Brain pericyte (primary cell): ENCODE measurements at regions not wholly inside any gene's neighbourhood (a gene's known extent, or its start where the extent isn't known, plus 50 kb on each side); places are given as distances from the start of the nearest gene placed in this dataset.

Source experiments
- DNase-seq: peaks from one replicate; pipeline ENCODE4 v3.0.0-alpha.2; 2012; ENCODE audit warnings: low read depth, low spot score

- no peak for DNase-seq
Measured at GRCh38 chr9:11928871-11929321, 764.3 kb upstream of the TYRP1 start.

DNA sequence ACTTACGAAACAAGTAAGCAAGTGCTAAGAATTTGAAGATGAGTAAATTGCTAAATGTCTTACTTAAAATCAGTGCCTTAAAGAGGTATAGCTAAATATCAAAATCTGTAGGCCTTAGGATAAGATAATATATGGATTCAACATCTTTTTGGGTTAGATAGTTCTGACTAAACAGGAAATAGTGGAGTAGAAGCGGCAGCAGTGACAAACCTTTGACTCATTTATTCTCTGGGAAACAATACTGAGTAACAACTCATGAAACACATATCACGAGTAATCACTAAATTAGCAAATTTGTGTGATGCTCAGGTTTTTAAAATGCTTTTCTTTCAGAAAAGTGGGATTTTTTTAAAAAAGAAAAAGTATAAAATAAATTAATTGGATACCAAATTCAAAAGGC lies 762.1 kb upstream of the TYRP1 start:
- no peak for DNase-seq

DNA sequence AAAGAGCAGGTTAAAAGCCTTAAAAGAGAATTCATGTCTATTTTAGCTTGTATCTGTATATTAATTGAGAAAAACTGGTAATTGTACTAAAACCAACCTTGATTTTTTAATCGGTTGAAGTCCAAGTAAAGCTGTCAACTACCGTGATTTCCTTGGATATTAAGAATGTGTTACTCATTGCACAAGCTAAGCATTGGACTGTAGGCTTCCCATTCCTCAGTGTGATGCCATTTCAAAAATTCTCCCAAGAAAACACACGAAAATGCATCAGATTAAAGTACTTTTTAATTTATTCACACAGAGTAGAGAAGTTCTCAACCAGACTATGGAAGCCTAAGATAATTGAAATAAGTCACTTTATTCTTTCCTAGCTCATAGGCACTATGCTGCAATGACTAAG lies 761.4 kb upstream of the TYRP1 start:
- no peak for DNase-seq

DNA sequence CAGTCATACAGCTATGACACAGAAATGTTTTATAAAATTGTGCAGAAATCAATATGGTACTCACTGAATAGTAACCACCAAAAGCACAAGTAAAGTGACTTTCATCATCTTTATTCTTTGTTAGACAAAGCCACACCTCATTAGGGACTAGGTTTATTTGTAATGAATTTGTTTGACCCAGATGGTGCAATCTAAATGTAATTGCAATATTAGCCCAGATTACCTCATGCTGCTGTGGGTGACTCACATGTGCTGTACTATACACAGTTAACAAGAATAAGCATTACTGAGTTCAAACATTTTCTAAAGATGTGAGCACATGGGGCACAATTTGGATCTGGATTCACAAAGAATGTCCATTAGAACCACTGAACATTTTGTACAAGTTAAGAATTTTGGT lies 759.3 kb upstream of the TYRP1 start:
- DNase-seq: no peak

GRCh38 chr9:11946531-11946930 lies 746.7 kb upstream of the TYRP1 start:
- DNase-seq: no peak

- no peak for DNase-seq
Measured at GRCh38 chr9:11962327-11962726, 730.9 kb upstream of the TYRP1 start.

DNA sequence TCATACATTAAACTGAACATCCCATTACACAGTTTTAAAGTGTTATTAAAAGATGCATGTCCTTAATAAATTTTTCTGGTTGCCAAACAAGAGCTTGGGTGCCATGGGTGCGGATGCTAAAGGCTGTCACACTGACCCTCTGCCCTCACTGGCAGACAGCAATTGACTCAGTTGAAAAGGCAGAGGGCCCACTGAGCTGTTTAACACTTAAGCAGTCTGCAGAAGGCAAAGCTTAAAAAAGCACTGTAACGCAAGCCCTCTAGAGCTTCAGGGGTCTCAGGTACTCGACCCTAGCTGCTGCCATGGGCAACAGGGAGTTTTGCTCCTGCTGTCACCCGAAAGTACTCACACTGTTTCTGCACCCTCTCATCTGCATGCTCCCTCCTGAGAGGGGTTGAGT lies 726.4 kb upstream of the TYRP1 start:
- DNase-seq: no peak

- DNase-seq: no peak
Measured at GRCh38 chr9:11968631-11969030, 724.6 kb upstream of the TYRP1 start.

DNA sequence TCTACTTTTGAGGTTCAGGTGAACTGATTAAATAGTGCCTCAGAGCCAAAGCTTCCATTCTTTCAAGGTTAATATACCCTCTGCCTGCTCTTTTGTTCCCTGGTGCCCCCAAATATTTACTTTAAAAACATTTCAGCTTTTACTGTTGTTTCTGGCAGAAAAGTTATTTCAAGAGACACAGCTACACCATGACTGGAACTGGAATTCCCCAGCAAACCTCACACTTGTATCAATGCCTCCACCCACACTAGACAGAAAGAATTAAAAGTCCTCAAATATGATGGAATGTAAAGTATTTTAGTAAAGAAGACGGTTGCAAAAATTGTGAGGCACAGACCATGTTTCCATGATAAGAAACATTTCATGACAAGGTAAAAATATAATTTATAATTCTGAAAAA lies 720.2 kb upstream of the TYRP1 start:
- DNase-seq: no peak

DNA sequence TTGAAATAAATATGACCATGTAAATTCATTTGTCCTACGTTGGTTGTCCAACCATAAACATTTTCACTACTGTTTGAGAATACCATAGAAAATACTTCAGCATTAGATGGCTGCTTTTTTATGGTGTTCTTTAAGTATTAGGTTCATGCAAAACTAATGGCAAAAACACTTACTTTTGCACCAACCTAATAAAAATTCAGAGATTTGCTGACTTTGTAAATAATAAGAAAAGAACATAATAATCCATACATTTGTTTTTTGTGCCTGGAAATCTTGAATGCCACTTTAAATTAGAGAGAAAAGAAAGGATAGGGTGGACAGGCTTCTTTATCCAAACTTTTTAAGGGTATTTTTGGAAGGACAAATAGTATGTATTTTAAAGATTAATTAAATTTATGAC lies 719.7 kb upstream of the TYRP1 start:
- DNase-seq: no peak

- no peak for DNase-seq
Measured at GRCh38 chr9:11992866-11993265, 700.3 kb upstream of the TYRP1 start.

DNA sequence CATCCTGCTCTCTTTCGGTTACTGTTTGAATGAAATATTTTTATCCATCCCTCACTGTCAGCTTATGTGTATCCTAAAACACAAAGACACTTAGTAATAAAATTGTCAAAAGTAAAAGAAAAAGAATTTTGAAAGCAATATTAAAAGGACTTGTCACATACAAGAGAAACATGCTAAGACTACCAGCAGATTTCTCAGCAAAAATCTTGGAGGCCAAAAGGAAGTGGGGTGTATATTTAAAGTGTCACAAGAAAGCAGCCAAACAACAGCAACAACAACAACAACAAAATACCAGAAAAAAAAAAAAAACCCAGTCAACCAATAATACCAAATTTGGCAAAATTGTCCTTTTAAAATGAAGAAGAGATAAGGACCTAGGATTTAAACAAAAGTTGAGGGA lies 678.7 kb upstream of the TYRP1 start:
- DNase-seq: no peak

GRCh38 chr9:12054235-12054634 lies 639.0 kb upstream of the TYRP1 start:
- no peak for DNase-seq

GRCh38 chr9:12056874-12057273 lies 636.3 kb upstream of the TYRP1 start:
- no peak for DNase-seq

- no peak for DNase-seq
Measured at GRCh38 chr9:12060067-12060466, 633.1 kb upstream of the TYRP1 start.

DNA sequence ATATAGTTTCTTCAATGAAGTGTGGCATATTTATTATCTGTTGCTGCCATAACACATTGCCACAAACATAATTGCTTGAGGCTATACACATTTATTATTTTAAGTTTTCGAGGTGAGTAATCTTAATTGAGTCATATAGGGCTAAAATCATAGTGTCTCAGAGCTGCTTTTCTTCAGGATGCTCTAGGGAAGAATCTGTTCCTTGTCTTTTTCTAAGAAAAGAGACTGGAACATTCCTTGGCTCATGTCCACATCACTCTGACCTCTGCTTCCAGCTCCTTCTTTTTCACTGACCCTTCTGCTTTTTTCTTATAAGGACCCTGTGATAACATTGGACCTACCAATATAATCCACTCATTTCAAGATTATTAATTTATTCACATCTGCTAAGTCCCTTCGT lies 632.4 kb upstream of the TYRP1 start:
- DNase-seq: no peak

DNA sequence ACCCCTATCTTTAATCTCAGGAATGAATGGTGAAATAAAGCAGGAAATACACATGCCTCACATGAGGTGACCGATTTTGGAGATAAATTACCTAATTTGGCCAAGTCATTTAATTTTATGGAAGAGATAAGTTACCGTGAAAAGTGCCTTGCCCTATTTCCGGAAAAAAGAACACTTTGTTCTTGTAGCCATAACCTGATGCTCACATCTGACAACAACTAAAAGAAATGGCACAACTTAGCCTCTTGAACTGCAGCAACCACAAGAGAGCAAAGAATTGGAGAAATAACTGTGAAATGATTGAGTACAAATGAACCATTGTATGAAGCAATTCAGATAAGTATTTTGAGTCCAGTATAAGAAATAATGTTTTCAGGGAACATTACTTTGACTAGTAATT lies 628.1 kb upstream of the TYRP1 start:
- DNase-seq: no peak

GRCh38 chr9:12065686-12066085 lies 627.5 kb upstream of the TYRP1 start:
- DNase-seq: no peak

DNA sequence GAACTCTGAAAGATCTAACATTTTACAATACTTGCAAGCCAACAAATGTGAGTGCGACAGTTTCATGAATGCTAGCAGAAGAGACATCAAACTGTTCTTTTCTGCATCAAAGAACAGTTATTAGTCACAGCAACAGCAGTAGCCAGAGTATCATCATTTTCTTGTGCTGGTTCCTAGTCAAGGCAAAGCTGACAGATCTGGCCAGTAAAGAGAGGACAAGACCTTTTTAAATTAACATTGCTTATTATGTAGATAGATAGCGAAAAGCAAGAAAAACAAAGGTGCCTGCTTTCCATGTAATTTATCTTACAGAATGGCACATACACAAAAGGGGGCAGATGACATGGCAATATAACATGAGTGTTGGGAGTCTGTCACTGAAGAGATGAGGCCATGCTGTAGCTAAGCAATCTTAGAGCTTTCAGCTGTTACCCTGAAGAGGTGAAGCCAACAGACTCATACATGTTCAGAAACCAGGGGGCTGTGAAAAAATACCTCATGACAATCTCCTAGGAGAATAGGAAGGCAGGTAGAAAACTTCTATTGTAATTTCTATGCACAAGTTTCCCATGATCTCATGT lies 626.6 kb upstream of the TYRP1 start:
- DNase-seq: no peak

DNA sequence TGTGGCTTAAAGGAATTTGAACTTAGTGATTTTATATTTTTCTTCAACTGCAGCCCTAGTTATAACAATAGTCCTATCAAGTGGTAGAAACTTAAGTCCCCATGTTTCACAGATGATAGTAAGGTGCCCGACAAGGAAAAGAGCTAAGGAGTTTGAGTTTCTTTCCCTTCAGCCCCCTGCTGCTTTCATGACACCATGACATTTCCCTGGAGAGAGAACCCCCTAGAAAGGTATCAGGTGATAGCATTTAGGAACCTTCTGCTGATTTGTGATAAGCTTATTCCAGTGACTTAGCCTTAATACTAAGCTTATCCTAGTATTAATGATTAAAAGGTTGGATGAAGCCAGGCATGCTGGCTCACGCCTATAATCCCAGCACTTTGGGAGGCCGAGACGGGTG lies 623.8 kb upstream of the TYRP1 start:
- no peak for DNase-seq

- no peak for DNase-seq
Measured at GRCh38 chr9:12085399-12085798, 607.8 kb upstream of the TYRP1 start.

GRCh38 chr9:12091865-12092527 lies 601.2 kb upstream of the TYRP1 start:
- DNase-seq: no peak

DNA sequence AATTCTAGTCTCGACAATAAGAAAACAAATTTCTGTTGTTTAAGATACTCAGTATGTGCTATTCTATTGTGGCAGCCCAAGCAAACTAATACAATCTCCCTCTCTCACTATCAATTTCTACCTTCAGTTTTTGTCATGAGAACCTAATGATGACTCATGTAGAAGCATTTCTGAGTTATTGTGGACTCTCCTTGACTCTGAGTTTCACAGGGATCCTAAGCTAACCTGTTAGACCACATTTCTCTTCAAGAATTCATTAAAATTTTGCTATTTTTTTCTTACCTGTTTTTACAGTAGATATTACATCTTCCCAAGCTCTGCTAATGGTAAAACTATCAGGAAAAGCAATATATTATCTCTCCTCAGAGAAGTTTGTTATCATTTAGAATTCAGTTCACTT lies 599.1 kb upstream of the TYRP1 start:
- no peak for DNase-seq

DNA sequence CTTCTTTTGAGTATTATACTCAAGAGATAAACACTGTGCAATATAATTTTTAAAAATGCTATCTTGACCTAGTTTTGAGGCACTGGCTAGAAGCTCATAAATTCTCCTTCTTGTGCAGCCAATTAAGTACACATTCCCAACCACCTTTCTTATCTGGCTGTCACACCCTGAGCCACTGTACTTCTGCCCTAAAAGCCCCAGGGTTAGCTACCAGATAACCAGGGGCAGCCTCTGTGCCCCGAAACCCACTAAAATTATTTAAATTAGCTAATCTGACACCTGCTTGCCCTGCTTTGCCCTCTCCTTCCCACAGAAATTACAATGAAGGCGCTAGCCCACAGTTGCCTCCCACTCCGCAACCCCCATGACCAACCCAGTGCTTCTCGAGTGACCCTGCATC lies 597.3 kb upstream of the TYRP1 start:
- no peak for DNase-seq
